Endodermal cell (in vitro differentiated cells): ENCODE measurements at regions not wholly inside any gene's neighbourhood (a gene's known extent, or its start where the extent isn't known, plus 50 kb on each side); places are given as distances from the start of the nearest gene placed in this dataset.

ENCODE experiments used
- DNase-seq: peaks from one replicate; pipeline ENCODE4 v3.0.0-alpha.2; 2017
- H3K27ac ChIP-seq: 2 replicates; pipeline ENCODE4 v1.5.1; 2013; ENCODE audit warnings: mild to moderate bottlenecking, low read depth, low read length, moderate library complexity
- H3K27me3 ChIP-seq: 2 replicates; pipeline ENCODE4 v1.6.1; 2013; ENCODE audit warnings: mild to moderate bottlenecking, low read length, moderate library complexity; ENCODE audit not compliant: insufficient read depth, control insufficient read depth, poor library complexity, severe bottlenecking
- H3K36me3 ChIP-seq: 2 replicates; pipeline ENCODE4 v1.7.0; 2013; ENCODE audit warnings: mild to moderate bottlenecking, low read length, moderate library complexity; ENCODE audit not compliant: control insufficient read depth, insufficient read depth
- H3K4me1 ChIP-seq: one replicate; pipeline ENCODE4 v1.7.0; 2013; ENCODE audit warnings: low read length; ENCODE audit not compliant: control insufficient read depth, insufficient read depth
- H3K4me3 ChIP-seq: 2 replicates; pipeline ENCODE4 v1.5.1; 2013; ENCODE audit warnings: mild to moderate bottlenecking, low read length, moderate library complexity
- H3K9ac ChIP-seq: 2 replicates; pipeline ENCODE4 v1.6.1; 2013; ENCODE audit warnings: mild to moderate bottlenecking, low read length, moderate library complexity; ENCODE audit not compliant: poor library complexity, severe bottlenecking; ENCODE audit errors: extremely low read depth
- H3K9me3 ChIP-seq: 2 replicates; pipeline ENCODE4 v1.6.1; 2013; ENCODE audit warnings: mild to moderate bottlenecking, low read length, moderate library complexity; ENCODE audit not compliant: control insufficient read depth
- H3K27ac Mint-ChIP-seq: 2 replicates; pipeline ENCODE4 v1.8.0; 2020; ENCODE audit warnings: mixed read lengths
- H3K27me3 Mint-ChIP-seq: 2 replicates; pipeline ENCODE4 v1.8.0; 2021; ENCODE audit warnings: mild to moderate bottlenecking, mixed read lengths; ENCODE audit not compliant: insufficient read depth
- H3K36me3 Mint-ChIP-seq: 2 replicates; pipeline ENCODE4 v1.8.0; 2020; ENCODE audit warnings: low read depth, mixed read lengths
- H3K4me1 Mint-ChIP-seq: 2 replicates; pipeline ENCODE4 v1.8.0; 2020; ENCODE audit warnings: mixed read lengths
- H3K4me3 Mint-ChIP-seq: 2 replicates; pipeline ENCODE4 v1.8.0; 2020; ENCODE audit warnings: mild to moderate bottlenecking, moderate library complexity, mixed read lengths
- H3K9me3 Mint-ChIP-seq: 2 replicates; pipeline ENCODE4 v1.8.0; 2020; ENCODE audit warnings: mild to moderate bottlenecking, mixed read lengths
- WGBS, 2 experiments: methylation state at CpG; one replicate each; pipeline versions ENCODE4 v1.1.5 to v1.1.7; 2013; ENCODE audit warnings: missing lambda C conversion rate in 2 of 2, mixed read lengths in 1 of 2; ENCODE audit not compliant: insufficient coverage in 1 of 2, insufficient read length in 1 of 2; 5-methylcytosine and 5-hydroxymethylcytosine counted together
- TF ChIP-seq, protein P1 (sequence below): fragments of 200-600 bp; sonication (generic); conservative IDR thresholded peaks from 2 replicates; pipeline ENCODE4 v1.5.0; 2021; ENCODE audit warnings: antibody characterized with exemption, mild to moderate bottlenecking

GRCh38 chr11:119859684-119860083, 130.7 kb upstream of the NECTIN1 start:
- Histone ChIP-seq H3K4me1 (no peaks in the 10 kb centered on the region), H3K27me3 (peaks cover 6% of the 10 kb centered on the region), H3K9me3 (no peaks in the 10 kb centered on the region), H3K9ac (no peak overlapping the region), H3K36me3 (no peaks in the 10 kb centered on the region), H3K4me3 (no peak overlapping the region), H3K27ac (no peak overlapping the region)
- H3K4me3 Mint-ChIP-seq = no peak overlapping the region
- 91 to 92% methylated on average over 3 to 4 of the region's 4 CpGs for WGBS, 2 experiments
- no peak overlapping the region for H3K27ac Mint-ChIP-seq
- peaks cover 8% of the 10 kb centered on the region for H3K9me3 Mint-ChIP-seq
- H3K27me3 Mint-ChIP-seq = peaks cover 26% of the 10 kb centered on the region
- no peaks in the 10 kb centered on the region for H3K36me3 Mint-ChIP-seq
- DNase-seq = no peak
- TF ChIP-seq, protein P1, sequence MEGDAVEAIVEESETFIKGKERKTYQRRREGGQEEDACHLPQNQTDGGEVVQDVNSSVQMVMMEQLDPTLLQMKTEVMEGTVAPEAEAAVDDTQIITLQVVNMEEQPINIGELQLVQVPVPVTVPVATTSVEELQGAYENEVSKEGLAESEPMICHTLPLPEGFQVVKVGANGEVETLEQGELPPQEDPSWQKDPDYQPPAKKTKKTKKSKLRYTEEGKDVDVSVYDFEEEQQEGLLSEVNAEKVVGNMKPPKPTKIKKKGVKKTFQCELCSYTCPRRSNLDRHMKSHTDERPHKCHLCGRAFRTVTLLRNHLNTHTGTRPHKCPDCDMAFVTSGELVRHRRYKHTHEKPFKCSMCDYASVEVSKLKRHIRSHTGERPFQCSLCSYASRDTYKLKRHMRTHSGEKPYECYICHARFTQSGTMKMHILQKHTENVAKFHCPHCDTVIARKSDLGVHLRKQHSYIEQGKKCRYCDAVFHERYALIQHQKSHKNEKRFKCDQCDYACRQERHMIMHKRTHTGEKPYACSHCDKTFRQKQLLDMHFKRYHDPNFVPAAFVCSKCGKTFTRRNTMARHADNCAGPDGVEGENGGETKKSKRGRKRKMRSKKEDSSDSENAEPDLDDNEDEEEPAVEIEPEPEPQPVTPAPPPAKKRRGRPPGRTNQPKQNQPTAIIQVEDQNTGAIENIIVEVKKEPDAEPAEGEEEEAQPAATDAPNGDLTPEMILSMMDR = no peak
- peaks cover 11% of the 10 kb centered on the region for H3K4me1 Mint-ChIP-seq

DNA sequence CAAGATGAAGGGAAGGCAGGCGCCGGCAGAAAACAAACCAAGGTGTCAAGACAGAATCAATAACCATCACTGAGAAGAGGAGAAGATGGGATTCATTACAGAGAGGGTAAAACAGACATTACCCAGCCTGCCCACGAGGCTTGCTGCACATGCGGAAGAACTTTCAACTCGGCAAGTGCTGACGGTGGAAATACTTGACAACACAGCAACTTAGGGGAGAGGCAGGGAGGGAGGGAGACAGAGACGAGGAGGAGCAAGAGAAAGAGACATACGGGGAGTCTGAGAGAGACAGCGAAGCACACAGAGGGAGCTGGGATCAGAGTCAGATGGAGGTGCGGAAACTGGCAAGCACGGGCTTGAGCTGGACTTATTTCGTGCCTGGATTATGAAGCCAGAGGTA, 129.3 kb upstream of the NECTIN1 start:
- Mint-ChIP-seq H3K27ac (no peak overlapping the region), H3K36me3 (no peaks in the 10 kb centered on the region), H3K9me3 (peaks cover 8% of the 10 kb centered on the region), H3K4me1 (peaks cover 6% of the 10 kb centered on the region), H3K27me3 (peaks cover 26% of the 10 kb centered on the region), H3K4me3 (no peak overlapping the region)
- Histone ChIP-seq H3K27me3 (peaks cover 6% of the 10 kb centered on the region), H3K4me1 (no peaks in the 10 kb centered on the region), H3K9ac (no peak overlapping the region), H3K4me3 (no peak overlapping the region), H3K9me3 (no peaks in the 10 kb centered on the region), H3K27ac (no peak overlapping the region), H3K36me3 (no peaks in the 10 kb centered on the region)
- 87 to 93% methylated on average over 10 to 12 of the region's 12 CpGs for whole genome bisulfite sequencing, 2 experiments
- DNase-seq = no peak
- TF ChIP-seq, protein P1 = no peak

DNA sequence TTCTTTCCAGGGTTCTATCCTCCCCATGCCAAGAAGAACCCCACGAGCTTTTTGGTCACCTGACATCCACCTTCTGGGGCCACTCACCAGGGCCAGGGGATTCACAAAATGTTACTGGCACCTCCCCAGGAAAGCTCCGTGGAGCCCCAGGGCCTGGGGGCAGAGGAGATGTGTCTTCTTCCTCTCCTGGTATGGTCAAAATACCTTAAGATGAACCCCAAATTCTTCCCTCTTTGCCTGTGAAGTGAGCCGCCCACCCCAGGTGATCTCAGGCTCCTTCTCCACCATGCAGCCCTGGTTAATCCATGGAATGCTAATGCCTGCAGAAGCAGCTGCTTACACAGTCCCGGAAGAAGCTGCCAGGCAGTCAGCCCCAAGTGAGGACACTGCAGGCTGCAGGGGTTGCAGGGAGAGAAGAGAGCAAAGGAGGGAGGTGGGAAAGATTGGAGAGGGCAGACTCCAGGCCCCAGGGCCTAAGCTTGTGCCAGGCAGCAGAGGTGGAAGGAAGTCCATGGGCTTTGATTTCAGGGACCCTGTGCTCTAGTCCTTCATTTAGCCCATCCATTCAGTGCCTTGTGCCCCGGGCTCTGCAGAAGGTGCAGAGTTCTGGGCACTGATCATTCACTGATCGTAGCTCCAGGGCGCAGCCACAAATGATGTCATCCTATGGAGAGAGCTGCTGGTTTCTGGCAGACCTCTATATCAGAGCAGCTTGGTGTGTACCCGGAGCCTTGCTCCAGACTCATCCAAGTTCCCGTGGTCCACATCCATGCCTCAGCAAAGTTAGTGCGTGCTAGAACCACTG, 127.9 kb upstream of the NECTIN1 start:
- TF ChIP-seq, protein P1 = no peak
- Mint-ChIP-seq H3K36me3 (no peaks in the 10 kb centered on the region), H3K27ac (no peak overlapping the region), H3K4me3 (no peak overlapping the region), H3K4me1 (peaks cover 6% of the 10 kb centered on the region), H3K27me3 (peaks cover 26% of the 10 kb centered on the region), H3K9me3 (no peaks in the 10 kb centered on the region)
- H3K9ac ChIP-seq = no peak overlapping the region
- H3K27ac ChIP-seq = no peak overlapping the region
- WGBS, 2 experiments = 91 to 94% methylated on average over 8 to 10 of the region's 10 CpGs
- H3K36me3 ChIP-seq = no peaks in the 10 kb centered on the region
- no peak for DNase-seq
- no peaks in the 10 kb centered on the region for H3K4me1 ChIP-seq
- no peaks in the 10 kb centered on the region for H3K9me3 ChIP-seq
- H3K4me3 ChIP-seq = no peak overlapping the region
- peaks cover 6% of the 10 kb centered on the region for H3K27me3 ChIP-seq
